Globus pallidus (tissue), 1 donor: ENCODE measurements at regions not wholly inside any gene's neighbourhood (a gene's known extent, or its start where the extent isn't known, plus 50 kb on each side); places are given as distances from the start of the nearest gene placed in this dataset.

Experiments used
- DNase-seq: peaks from one replicate; pipeline ENCODE4 v3.0.0-alpha.2; 2015; ENCODE audit warnings: low spot score

DNA sequence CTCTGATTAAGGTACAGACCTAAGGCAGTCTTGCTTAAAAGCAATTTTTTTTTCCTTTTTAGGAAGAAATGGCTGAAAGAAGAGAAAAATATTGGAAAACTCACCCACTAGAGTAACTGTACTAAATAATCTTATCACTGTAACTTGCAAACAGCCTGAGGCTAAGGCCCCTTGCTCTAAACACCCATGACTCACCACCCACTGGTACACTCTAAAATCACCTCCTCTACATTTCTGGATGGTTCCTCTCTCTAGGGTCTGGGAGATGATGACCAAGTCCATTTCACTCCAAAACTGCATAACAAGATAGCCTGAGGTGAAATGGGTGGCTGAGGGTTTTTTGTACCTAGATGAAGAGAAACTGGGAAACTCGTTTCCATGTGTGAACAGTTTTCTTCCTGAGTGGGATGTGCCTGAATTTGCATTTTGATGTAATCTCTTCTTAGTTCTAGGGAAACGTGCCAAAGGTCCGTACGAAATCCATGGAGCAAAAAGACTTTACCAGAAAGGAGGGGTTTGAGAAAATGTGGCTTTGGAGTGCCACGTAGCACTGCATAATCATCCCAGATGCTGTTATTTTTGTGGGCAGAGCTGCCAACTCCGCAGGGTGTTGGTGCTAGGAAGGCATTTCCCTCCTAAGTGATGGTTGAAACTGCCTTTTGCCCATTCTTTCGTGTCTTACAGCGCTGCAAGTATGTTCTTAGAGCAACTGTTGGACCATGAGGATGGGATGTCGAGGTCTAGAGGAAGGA, 113.5 kb upstream of the C10orf90 start:
- DNase-seq: no peak

- DNase-seq: no peak
Measured at GRCh38 chr10:126787201-126787600, 116.7 kb upstream of the C10orf90 start.

- no peak for DNase-seq
Measured at GRCh38 chr10:126795318-126795717, 109.9 kb upstream of the DOCK1 start.

DNA sequence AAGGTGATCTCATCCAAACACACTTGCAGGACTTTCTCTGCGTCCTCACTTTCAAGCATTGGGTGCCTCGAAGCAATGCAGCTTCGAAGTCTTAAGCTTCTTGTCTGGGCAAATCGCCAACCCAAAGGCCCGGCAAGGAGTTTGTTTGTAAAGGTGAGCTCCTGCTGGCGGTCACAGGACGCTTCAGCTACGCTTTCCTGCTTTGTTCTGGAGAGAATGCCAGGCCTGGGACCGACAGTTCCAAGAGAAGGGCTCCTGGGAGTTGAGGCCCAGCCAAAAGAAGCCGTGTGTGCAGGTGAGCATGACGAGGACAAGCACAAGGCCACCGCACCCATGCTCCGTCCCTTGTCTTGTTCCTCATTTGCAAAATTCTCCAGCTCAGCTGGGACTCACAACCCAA, 106.6 kb upstream of the DOCK1 start:
- no peak for DNase-seq

DNA sequence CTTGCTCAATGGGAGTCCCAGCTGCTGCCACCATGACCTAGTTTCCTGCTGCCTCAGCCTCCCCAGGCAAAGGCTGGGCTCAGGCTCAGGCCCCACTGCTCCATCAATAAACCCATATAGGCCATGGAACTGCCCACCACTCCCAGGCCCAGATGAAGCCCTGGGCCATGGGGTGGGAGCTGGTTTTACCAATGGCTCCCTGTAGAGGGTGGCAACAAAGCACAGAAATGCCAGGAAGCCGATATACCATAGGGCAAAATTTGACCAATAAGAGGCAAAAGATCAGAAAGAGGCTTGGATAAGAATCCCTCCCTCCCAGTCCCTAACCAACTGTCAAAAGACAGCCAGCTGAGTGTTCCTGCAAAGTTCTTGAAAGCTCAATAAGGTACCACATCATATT, 101.8 kb upstream of the DOCK1 start:
- no peak for DNase-seq

DNA sequence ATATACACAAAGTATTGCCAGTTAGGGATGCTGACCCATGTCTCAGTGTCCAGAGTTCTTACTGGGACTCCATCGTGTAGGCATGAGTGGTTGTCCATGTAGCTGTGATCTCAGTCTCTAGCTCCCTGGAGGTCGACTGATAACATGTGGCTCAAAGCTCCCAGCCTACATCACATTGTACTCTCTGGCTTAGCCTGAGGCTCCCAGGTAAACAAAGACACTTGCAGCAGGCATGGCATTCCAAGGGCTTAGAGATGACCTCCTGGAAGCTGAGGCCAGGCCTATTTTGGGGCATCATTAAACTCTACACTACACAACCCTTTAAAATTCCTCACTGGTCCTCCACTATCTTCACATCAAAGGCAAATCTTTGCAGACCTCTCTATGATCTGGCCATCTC, 100.8 kb upstream of the DOCK1 start:
- no peak for DNase-seq

- no peak for DNase-seq
Measured at GRCh38 chr10:126806498-126806897, 98.7 kb upstream of the DOCK1 start.

GRCh38 chr10:126806991-126807702, 98.1 kb upstream of the DOCK1 start:
- DNase-seq: no peak

DNA sequence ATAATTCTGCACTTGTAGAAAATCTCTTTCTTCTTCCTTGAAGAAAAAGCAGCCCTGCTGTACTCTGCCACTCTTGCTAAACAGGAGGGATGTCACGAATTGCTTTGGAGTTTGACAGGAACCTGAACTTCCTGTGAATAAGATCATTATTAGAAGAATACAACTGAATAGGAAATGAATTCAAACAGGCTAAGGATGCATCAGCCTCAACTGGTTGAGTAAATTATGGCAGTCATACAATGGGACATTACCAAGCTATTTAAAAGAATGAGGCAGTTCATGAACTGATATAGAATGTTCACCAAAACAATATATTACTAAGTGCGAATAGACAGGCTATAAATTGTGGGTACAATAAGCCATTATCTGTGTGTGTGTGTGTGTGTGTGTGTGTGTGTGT, 97.1 kb upstream of the DOCK1 start:
- DNase-seq: no peak

- DNase-seq: no peak
Measured at GRCh38 chr10:126813432-126813831, 91.8 kb upstream of the DOCK1 start.

DNA sequence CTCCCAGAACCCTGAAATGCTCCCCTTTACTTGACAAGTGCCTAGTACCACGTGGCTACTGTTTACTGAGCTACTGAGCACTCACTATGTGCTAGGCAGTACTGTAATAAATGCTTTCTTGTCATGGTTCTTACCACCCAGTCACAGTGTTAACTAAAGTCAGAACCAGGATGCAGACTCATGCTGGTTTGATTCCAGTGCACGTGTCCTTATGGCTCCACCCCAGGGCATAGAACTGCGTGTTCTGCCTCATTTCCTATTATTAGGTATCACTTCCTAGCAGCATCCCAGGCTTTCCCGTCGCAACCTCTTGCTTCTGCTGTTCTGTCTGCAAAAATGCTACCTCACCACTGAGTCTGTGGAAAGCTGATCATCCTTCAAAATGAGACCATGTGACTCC, 71.7 kb upstream of the DOCK1 start:
- DNase-seq: no peak

DNA sequence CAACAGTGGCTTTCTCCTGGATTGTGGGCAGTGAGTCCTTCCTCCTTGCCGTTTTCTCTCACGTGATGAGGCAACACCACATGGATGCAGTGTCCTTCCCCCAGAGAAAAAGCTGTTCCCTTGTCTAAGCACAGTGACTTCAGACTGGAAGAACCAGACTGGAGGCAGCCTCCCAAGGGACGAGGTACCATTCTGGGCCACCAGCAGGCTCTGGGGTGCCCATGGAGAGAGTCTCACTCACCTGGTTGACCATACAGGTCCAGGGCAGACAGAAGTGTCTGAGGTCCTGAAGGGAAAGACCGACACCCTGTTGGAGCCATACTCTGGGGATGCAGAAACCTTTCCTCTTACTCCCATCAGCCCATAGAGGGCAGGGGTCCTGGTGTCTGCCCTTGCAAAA, 69.2 kb upstream of the DOCK1 start:
- no peak for DNase-seq

GRCh38 chr10:126838316-126838715, 66.9 kb upstream of the DOCK1 start:
- DNase-seq: peak; percentile 16

- DNase-seq: peak; percentile 96
Measured at GRCh38 chr10:126839094-126839761, 66.0 kb upstream of the DOCK1 start.

GRCh38 chr10:126840576-126841135, 64.6 kb upstream of the DOCK1 start:
- DNase-seq: no peak

DNA sequence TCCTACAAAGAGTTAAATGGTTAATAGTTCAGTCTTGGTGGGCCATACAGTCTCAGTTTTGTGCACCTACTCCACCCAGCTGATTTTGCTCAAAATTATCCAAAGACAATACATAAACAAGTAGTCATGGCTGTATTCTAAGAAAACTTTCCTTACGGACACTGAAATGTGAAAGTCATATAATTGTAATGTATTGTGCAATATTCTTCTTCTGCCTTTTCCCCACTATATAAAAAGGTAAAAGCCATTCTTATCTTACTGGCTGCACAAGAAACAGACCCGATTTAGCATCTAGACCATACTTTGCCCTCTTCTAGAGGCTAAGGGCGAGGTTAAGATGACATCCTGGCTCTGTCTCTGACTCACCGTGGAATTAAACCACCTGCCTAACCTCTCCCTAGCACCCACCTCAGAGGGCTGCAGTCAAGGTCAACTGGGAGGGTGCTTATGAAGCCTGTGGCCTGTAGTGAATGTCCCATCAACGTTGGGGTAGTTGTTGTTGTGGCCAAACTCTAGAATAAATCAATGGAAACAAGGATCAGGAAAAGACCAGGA, 63.8 kb upstream of the DOCK1 start:
- DNase-seq: no peak

DNA sequence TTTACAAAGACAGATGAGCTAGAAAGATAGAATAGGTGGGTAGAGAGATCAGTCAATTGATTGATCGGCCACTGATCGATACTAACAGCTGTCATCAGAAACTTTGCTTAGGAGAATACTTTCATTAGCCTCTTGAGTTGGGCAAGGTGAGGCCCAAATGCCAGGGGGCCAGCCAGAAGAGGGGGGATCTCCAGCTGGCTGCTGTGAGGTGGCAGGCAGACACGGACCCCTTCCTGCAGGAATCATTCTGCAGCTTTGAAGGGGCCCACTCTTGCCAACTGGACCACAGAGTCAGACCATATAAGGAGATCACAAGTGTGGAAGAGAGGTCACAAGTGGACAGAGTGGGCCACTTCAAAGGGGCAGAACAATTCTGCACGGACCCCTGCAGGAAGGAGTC, 62.9 kb upstream of the DOCK1 start:
- no peak for DNase-seq

GRCh38 chr10:126842836-126843235, 62.4 kb upstream of the DOCK1 start:
- no peak for DNase-seq

GRCh38 chr10:126843299-126843934, 61.8 kb upstream of the DOCK1 start:
- no peak for DNase-seq

DNA sequence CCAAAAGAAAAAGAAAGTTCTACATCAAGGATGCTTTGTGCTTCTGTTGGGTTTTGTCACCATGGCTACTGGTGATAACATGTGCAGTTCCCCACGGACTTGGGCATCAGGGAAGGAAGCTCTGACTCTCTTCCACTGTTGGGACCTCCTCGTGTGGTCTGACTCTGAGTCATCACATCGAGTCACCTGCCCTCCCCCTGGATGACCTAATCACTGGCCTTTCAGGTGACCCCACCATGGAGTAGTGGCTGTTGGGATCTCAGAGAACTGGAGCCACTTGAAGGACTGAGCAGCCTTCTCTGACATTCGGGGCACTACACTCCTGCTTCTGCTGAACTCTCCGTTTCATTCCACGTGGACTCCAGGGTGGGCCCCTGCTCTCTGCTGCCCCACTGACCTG, 60.8 kb upstream of the DOCK1 start:
- DNase-seq: no peak

- DNase-seq: no peak
Measured at GRCh38 chr10:126846469-126846868, 58.8 kb upstream of the DOCK1 start.

GRCh38 chr10:126846959-126847358, 58.3 kb upstream of the DOCK1 start:
- no peak for DNase-seq
